OCI-LY1 (cell line): ENCODE measurements at regions not wholly inside any gene's neighbourhood (a gene's known extent, or its start where the extent isn't known, plus 50 kb on each side); places are given as distances from the start of the nearest gene placed in this dataset.

ENCODE experiments used
- EZH2 ChIP-seq: fragments of 200-600 bp; sonication (generic), shearing (Covaris generic); IDR thresholded peaks from 2 replicates; pipeline ENCODE4 v1.8.0; 2017; ENCODE audit warnings: borderline replicate concordance, mixed run types, mild to moderate bottlenecking, antibody characterized with exemption, low read length, moderate library complexity, mixed read lengths
- TF ChIP-seq, protein P1 (sequence below): fragments of 200-600 bp; sonication (generic), shearing (Covaris generic); IDR thresholded peaks from 2 replicates; pipeline ENCODE4 v1.5.1; 2017; ENCODE audit warnings: mild to moderate bottlenecking, antibody characterized with exemption, low read length, moderate library complexity, mixed read lengths

DNA sequence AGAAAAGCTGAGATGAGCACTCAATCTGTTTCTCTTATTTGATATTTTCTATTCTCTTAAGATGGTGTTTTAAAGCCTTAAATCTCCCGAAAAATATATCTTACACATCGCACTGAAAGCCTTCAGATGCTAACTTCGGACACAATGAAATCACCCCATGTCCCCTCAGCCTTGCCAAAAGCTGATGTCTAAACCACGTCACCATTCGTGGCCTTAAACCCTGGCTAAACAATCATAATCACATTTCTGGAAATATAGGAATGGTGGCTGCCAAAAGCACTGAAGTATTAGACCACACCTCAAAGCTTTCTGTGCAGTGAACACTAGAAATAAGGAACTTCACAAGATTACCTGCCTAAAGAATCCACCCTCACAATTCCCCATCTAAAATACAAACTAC is 402.7 kb downstream of the SOX9 start:
- TF ChIP-seq EZH2: no peak
- TF ChIP-seq, protein P1, sequence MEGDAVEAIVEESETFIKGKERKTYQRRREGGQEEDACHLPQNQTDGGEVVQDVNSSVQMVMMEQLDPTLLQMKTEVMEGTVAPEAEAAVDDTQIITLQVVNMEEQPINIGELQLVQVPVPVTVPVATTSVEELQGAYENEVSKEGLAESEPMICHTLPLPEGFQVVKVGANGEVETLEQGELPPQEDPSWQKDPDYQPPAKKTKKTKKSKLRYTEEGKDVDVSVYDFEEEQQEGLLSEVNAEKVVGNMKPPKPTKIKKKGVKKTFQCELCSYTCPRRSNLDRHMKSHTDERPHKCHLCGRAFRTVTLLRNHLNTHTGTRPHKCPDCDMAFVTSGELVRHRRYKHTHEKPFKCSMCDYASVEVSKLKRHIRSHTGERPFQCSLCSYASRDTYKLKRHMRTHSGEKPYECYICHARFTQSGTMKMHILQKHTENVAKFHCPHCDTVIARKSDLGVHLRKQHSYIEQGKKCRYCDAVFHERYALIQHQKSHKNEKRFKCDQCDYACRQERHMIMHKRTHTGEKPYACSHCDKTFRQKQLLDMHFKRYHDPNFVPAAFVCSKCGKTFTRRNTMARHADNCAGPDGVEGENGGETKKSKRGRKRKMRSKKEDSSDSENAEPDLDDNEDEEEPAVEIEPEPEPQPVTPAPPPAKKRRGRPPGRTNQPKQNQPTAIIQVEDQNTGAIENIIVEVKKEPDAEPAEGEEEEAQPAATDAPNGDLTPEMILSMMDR: no peak
